ENCODE measurements at regions not wholly inside any gene's neighbourhood (a gene's known extent, or its start where the extent isn't known, plus 50 kb on each side); places are given as distances from the start of the nearest gene placed in this dataset.

- no peak for TF ChIP-seq CTCF (IDR thresholded peaks at IDR 0.05 in 8 of 11, conservative IDR thresholded peaks at IDR 0.05 in 3 of 11)
- no peak for TF ChIP-seq POLR2A (IDR thresholded peaks at IDR 0.05)
These were observed 311.5 kb upstream of the MAN1A1 start for GRCh38 chr6:119661078-119661477.

Data from spleen (tissue), 7 donors.